IMR-90 (cell line): ENCODE measurements at regions not wholly inside any gene's neighbourhood (a gene's known extent, or its start where the extent isn't known, plus 50 kb on each side); places are given as distances from the start of the nearest gene placed in this dataset.

Source experiments
- MXI1 ChIP-seq: IDR thresholded peaks from 2 replicates; pipeline ENCODE4 v1.6.1; 2012; ENCODE audit warnings: low read depth, mild to moderate bottlenecking, low read length, moderate library complexity, borderline replicate concordance
- POLR2A ChIP-seq: IDR thresholded peaks from 2 replicates; pipeline ENCODE4 v1.6.1; 2012; ENCODE audit warnings: mild to moderate bottlenecking, low read depth, low read length
- RAD21 ChIP-seq: IDR thresholded peaks from 2 replicates; pipeline ENCODE4 v1.6.1; 2012; ENCODE audit warnings: low read length, improper control_type of control experiment
- TF ChIP-seq, protein P1 (sequence below): conservative IDR thresholded peaks from 2 replicates; pipeline ENCODE4 v1.5.1; 2012; ENCODE audit warnings: mild to moderate bottlenecking, low read depth, low read length, improper control_type of control experiment
- TF ChIP-seq, protein P2 (sequence below): fragments of 150-350 bp; IDR thresholded peaks from 2 replicates; pipeline ENCODE4 v1.6.1; 2017; ENCODE audit warnings: mild to moderate bottlenecking, antibody characterized with exemption, low read length, low read depth

DNA sequence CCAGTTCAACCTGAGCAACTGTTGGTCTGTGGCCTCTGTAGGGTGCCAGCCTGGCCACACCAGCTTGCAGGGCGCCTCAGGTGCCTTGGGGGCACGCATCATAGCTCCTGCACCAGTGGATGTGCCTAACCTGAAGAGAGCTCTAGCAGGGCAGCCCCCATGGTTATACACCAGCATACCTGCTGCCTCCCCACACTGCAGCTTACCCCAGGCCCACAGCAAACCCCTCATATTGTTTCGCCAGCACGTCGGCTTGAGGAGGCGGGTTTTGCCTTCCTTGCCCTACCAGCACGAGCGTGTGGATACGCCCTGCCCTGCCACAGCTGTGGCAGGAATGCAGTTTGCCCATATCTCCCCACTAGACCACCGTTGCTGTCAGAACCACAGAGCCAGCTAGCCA lies 435.9 kb downstream of the SLCO4C1 start:
- TF ChIP-seq, protein P1, sequence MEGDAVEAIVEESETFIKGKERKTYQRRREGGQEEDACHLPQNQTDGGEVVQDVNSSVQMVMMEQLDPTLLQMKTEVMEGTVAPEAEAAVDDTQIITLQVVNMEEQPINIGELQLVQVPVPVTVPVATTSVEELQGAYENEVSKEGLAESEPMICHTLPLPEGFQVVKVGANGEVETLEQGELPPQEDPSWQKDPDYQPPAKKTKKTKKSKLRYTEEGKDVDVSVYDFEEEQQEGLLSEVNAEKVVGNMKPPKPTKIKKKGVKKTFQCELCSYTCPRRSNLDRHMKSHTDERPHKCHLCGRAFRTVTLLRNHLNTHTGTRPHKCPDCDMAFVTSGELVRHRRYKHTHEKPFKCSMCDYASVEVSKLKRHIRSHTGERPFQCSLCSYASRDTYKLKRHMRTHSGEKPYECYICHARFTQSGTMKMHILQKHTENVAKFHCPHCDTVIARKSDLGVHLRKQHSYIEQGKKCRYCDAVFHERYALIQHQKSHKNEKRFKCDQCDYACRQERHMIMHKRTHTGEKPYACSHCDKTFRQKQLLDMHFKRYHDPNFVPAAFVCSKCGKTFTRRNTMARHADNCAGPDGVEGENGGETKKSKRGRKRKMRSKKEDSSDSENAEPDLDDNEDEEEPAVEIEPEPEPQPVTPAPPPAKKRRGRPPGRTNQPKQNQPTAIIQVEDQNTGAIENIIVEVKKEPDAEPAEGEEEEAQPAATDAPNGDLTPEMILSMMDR: no peak
- TF ChIP-seq MXI1 (no peak), POLR2A (no peak), RAD21 (no peak)
- TF ChIP-seq, protein P2, sequence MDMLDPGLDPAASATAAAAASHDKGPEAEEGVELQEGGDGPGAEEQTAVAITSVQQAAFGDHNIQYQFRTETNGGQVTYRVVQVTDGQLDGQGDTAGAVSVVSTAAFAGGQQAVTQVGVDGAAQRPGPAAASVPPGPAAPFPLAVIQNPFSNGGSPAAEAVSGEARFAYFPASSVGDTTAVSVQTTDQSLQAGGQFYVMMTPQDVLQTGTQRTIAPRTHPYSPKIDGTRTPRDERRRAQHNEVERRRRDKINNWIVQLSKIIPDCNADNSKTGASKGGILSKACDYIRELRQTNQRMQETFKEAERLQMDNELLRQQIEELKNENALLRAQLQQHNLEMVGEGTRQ: no peak
